ENCODE measurements at regions not wholly inside any gene's neighbourhood (a gene's known extent, or its start where the extent isn't known, plus 50 kb on each side); places are given as distances from the start of the nearest gene placed in this dataset.

DNA sequence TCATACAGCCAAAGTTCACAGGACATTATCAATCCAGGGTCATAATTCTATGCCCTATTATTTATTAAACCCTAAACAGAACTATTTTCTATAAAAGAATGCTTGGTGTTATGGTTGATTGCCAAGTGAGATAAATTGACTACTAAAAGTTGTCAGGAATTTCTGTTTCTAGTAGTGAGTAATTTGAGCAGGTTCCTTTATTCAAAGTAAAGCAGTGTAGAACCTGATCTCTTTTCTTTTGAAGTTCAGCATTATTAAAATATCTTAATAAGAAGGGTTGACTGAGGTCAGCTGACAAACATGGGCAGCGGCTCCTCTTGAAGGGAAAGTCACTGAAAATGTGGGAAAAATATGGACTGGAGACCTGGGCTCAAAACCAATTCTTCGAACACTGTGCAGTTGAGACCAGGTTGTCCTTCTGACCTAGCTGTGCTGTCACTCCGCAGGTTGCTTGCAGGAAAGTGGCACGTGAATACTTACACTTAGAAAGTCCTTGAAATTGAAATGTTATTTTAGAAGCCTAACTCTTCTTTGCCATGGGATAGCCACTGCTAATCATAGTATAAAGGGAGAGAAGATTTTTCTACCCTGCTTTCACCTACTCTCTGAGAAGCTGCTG lies 141.0 kb downstream of the RASSF9 start:
- DNase-seq (ENCODE audit: low spot score) = no peak
- intact Hi-C loops (cut with micrococcal nuclease; ENCODE audit: unreplicated experiment) = no loop called here
- POLR2A ChIA-PET = interaction anchor here (1.4 kb wide), 1 partner anchor 10 kb away, joined by 5 read pairs; no protein-coding TSS in a partner anchor
- no peak overlapping the region for H3K27ac ChIP-seq (ENCODE audit: low read depth, low read length, poor library complexity, severe bottlenecking)
- CTCF ChIA-PET (ENCODE audit: unreplicated experiment) = no interaction called here
- H3K79me2 ChIP-seq (ENCODE audit: insufficient read depth, low read depth, low read length) = no peaks in the 10 kb centered on the region
- no peaks in the 10 kb centered on the region for H3K36me3 ChIP-seq (ENCODE audit: insufficient read depth, low read length)
- BruUV-seq (replicated peaks) = no TSS peak
- no peaks in the 10 kb centered on the region for H3K4me1 ChIP-seq (ENCODE audit: insufficient read depth, low read length, poor library complexity, severe bottlenecking)
- no peaks in the 10 kb centered on the region for H4K20me1 ChIP-seq (ENCODE audit: insufficient read depth, low read length)
- no peaks in the 10 kb centered on the region for H3K9me3 ChIP-seq (ENCODE audit: low read length)
- H3K9me2 ChIP-seq (ENCODE audit: insufficient read depth, low read length) = no peaks in the 10 kb centered on the region
- TF ChIP-seq, protein P1, sequence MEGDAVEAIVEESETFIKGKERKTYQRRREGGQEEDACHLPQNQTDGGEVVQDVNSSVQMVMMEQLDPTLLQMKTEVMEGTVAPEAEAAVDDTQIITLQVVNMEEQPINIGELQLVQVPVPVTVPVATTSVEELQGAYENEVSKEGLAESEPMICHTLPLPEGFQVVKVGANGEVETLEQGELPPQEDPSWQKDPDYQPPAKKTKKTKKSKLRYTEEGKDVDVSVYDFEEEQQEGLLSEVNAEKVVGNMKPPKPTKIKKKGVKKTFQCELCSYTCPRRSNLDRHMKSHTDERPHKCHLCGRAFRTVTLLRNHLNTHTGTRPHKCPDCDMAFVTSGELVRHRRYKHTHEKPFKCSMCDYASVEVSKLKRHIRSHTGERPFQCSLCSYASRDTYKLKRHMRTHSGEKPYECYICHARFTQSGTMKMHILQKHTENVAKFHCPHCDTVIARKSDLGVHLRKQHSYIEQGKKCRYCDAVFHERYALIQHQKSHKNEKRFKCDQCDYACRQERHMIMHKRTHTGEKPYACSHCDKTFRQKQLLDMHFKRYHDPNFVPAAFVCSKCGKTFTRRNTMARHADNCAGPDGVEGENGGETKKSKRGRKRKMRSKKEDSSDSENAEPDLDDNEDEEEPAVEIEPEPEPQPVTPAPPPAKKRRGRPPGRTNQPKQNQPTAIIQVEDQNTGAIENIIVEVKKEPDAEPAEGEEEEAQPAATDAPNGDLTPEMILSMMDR (conservative IDR thresholded peaks at IDR 0.05; ENCODE audit: low read length) = no peak
- no peak for TF ChIP-seq EZH2phosphoT487 (IDR thresholded peaks at IDR 0.05; ENCODE audit: borderline replicate concordance, low read depth, low read length)
- no peak overlapping the region for H2AFZ ChIP-seq (ENCODE audit: low read length)
- H3K4me2 ChIP-seq (ENCODE audit: low read length) = no peak overlapping the region
- H3K4me3 ChIP-seq (ENCODE audit: low read depth, low read length, poor library complexity, severe bottlenecking) = no peak overlapping the region

DNA sequence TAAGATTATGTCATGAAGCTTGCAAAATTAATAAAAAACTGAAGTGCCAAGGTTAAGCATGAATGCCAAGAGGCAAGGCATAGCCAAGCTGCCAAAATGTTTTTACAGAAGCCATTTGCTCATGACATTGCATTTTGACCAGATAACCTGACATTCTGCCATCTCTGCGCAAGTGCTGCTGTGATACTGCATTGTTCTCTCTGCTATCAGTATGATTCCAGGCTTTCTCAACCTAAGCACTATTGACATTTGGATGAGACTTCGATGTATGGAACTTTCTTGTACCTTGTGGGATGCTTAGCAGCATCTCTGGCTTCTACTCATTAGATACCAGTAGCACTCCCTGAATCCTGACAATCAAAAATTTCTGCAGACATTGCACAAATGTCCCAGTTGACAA lies 139.2 kb downstream of the RASSF9 start:
- H3K79me2 ChIP-seq (ENCODE audit: insufficient read depth, low read depth, low read length) = no peaks in the 10 kb centered on the region
- H3K36me3 ChIP-seq (ENCODE audit: insufficient read depth, low read length) = no peaks in the 10 kb centered on the region
- H3K27ac ChIP-seq (ENCODE audit: low read depth, low read length, poor library complexity, severe bottlenecking) = no peak overlapping the region
- no peak for DNase-seq (ENCODE audit: low spot score)
- H3K9me2 ChIP-seq (ENCODE audit: insufficient read depth, low read length) = no peaks in the 10 kb centered on the region
- no peak overlapping the region for H3K4me2 ChIP-seq (ENCODE audit: low read length)
- TF ChIP-seq, protein P1 (conservative IDR thresholded peaks at IDR 0.05; ENCODE audit: low read length) = no peak
- no peak for TF ChIP-seq EZH2phosphoT487 (IDR thresholded peaks at IDR 0.05; ENCODE audit: borderline replicate concordance, low read depth, low read length)
- no peak overlapping the region for H2AFZ ChIP-seq (ENCODE audit: low read length)
- CTCF ChIA-PET (ENCODE audit: unreplicated experiment) = no interaction called here
- intact Hi-C loops (cut with micrococcal nuclease; ENCODE audit: unreplicated experiment) = no loop called here
- no peak overlapping the region for H3K4me3 ChIP-seq (ENCODE audit: low read depth, low read length, poor library complexity, severe bottlenecking)
- BruUV-seq (replicated peaks) = no TSS peak
- no peaks in the 10 kb centered on the region for H3K9me3 ChIP-seq (ENCODE audit: low read length)
- H3K4me1 ChIP-seq (ENCODE audit: insufficient read depth, low read length, poor library complexity, severe bottlenecking) = no peaks in the 10 kb centered on the region
- POLR2A ChIA-PET = no interaction called here
- no peaks in the 10 kb centered on the region for H4K20me1 ChIP-seq (ENCODE audit: insufficient read depth, low read length)

DNA sequence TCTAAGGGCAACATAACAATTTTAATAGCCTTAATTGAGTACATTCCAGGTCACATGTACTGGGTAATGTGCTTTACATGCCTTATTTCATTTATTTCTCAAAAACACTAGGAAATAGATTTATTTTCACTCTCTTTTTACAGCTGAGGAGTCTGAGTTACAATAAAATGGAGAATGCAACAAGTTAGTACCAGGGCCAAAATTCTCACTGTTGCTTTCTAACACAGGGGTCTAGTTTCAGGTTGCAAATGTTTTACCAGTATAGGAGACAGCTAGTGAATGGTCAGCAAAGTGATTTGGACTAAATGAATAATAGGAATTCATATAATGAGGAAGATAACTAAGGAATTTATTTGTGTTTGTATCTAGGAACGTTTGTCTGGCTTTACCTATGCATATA lies 137.3 kb downstream of the RASSF9 start:
- no peak for DNase-seq (ENCODE audit: low spot score)

More for the DNA sequence above, 137.3 kb downstream of the RASSF9 start:
- Histone ChIP-seq H3K36me3 (ENCODE audit: insufficient read depth, low read length) (no peaks in the 10 kb centered on the region), H2AFZ (ENCODE audit: low read length) (no peak overlapping the region), H3K79me2 (ENCODE audit: insufficient read depth, low read depth, low read length) (no peaks in the 10 kb centered on the region), H3K4me3 (ENCODE audit: low read depth, low read length, poor library complexity, severe bottlenecking) (no peak overlapping the region), H3K27ac (ENCODE audit: low read depth, low read length, poor library complexity, severe bottlenecking) (no peak overlapping the region), H4K20me1 (ENCODE audit: insufficient read depth, low read length) (no peaks in the 10 kb centered on the region), H3K4me2 (ENCODE audit: low read length) (no peak overlapping the region), H3K9me3 (ENCODE audit: low read length) (no peaks in the 10 kb centered on the region), H3K4me1 (ENCODE audit: insufficient read depth, low read length, poor library complexity, severe bottlenecking) (no peaks in the 10 kb centered on the region), H3K9me2 (ENCODE audit: insufficient read depth, low read length) (no peaks in the 10 kb centered on the region)
- TF ChIP-seq, protein P1 (conservative IDR thresholded peaks at IDR 0.05; ENCODE audit: low read length) = no peak
- no peak for TF ChIP-seq EZH2phosphoT487 (IDR thresholded peaks at IDR 0.05; ENCODE audit: borderline replicate concordance, low read depth, low read length)
- intact Hi-C loops (cut with micrococcal nuclease; ENCODE audit: unreplicated experiment) = no loop called here
- POLR2A ChIA-PET = interaction anchor here (0.6 to 0.7 kb wide), 2 partner anchors 10 to 187 kb away, joined by 3 read pairs; no protein-coding TSS in a partner anchor
- BruUV-seq (replicated peaks) = no TSS peak
- CTCF ChIA-PET (ENCODE audit: unreplicated experiment) = no interaction called here

Data from OCI-LY7 (cell line).